ENCODE measurements at regions not wholly inside any gene's neighbourhood (a gene's known extent, or its start where the extent isn't known, plus 50 kb on each side); places are given as distances from the start of the nearest gene placed in this dataset.

- peak overlapping the region in 1 of 2 donors; percentile 71 for H3K27ac ChIP-seq (ENCODE audit: low read depth in 1 of 2, low read length in 1 of 2)
- H3K9me3 ChIP-seq (ENCODE audit: control insufficient read depth in 4 of 4, insufficient read depth in 3 of 4, low read length in 3 of 4), result peaks cover 0 to 6% (median 0%) of the 10 kb centered on the region in 4 donors
- H3K4me3 ChIP-seq, result no peak overlapping the region
- WGBS, 2 donors, result 26% methylated on average over 2 of the region's 2 CpGs
- H3K27me3 ChIP-seq (ENCODE audit: control insufficient read depth in 3 of 3, insufficient read depth in 3 of 3, low read length in 2 of 3), result no peaks in the 10 kb centered on the region
- H3K4me1 ChIP-seq (ENCODE audit: control insufficient read depth in 5 of 5, insufficient read depth in 5 of 5, low read length in 5 of 5), result peaks cover 0 to 8% (median 0%) of the 10 kb centered on the region in 5 donors
- DNase-seq, result peak in 1 of 3 donors; percentile 19
- no peak overlapping the region for H3K9ac ChIP-seq (ENCODE audit: insufficient read depth in 1 of 2, low read length in 2 of 2)
- peak; percentile 58 for ATAC-seq (ENCODE audit: insufficient read depth, low FRiP score)
- no peaks in the 10 kb centered on the region for H3K36me3 ChIP-seq (ENCODE audit: control insufficient read depth in 4 of 4, insufficient read depth in 4 of 4, low read length in 4 of 4)
- TF ChIP-seq, protein P1, sequence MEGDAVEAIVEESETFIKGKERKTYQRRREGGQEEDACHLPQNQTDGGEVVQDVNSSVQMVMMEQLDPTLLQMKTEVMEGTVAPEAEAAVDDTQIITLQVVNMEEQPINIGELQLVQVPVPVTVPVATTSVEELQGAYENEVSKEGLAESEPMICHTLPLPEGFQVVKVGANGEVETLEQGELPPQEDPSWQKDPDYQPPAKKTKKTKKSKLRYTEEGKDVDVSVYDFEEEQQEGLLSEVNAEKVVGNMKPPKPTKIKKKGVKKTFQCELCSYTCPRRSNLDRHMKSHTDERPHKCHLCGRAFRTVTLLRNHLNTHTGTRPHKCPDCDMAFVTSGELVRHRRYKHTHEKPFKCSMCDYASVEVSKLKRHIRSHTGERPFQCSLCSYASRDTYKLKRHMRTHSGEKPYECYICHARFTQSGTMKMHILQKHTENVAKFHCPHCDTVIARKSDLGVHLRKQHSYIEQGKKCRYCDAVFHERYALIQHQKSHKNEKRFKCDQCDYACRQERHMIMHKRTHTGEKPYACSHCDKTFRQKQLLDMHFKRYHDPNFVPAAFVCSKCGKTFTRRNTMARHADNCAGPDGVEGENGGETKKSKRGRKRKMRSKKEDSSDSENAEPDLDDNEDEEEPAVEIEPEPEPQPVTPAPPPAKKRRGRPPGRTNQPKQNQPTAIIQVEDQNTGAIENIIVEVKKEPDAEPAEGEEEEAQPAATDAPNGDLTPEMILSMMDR (IDR thresholded peaks at IDR 0.05; ENCODE audit: control extremely low read depth, extremely low read depth), result no peak
Observed at GRCh38 chr2:100752628-100753333, 67.2 kb upstream of the NPAS2 start.

GRCh38 chr2:100753444-100753843 lies 66.5 kb upstream of the NPAS2 start:
- H3K9ac ChIP-seq (ENCODE audit: insufficient read depth in 1 of 2, low read length in 2 of 2), result no peak overlapping the region
- peaks cover 0 to 6% (median 0%) of the 10 kb centered on the region in 4 donors for H3K9me3 ChIP-seq (ENCODE audit: control insufficient read depth in 4 of 4, insufficient read depth in 3 of 4, low read length in 3 of 4)
- DNase-seq (no peak), ATAC-seq (ENCODE audit: insufficient read depth, low FRiP score) (no peak)
- H3K4me3 ChIP-seq, result no peak overlapping the region
- H3K36me3 ChIP-seq (ENCODE audit: control insufficient read depth in 4 of 4, insufficient read depth in 4 of 4, low read length in 4 of 4), result no peaks in the 10 kb centered on the region
- H3K27me3 ChIP-seq (ENCODE audit: control insufficient read depth in 3 of 3, insufficient read depth in 3 of 3, low read length in 2 of 3), result no peaks in the 10 kb centered on the region
- H3K27ac ChIP-seq (ENCODE audit: low read depth in 1 of 2, low read length in 1 of 2), result peak overlapping the region in 1 of 2 donors; percentile 71
- WGBS, 2 donors, result 80 to 87% methylated on average over 4 of the region's 4 CpGs
- TF ChIP-seq, protein P1 (IDR thresholded peaks at IDR 0.05; ENCODE audit: control extremely low read depth, extremely low read depth), result no peak
- H3K4me1 ChIP-seq (ENCODE audit: control insufficient read depth in 5 of 5, insufficient read depth in 5 of 5, low read length in 5 of 5), result peaks cover 0 to 8% (median 0%) of the 10 kb centered on the region in 5 donors

DNA sequence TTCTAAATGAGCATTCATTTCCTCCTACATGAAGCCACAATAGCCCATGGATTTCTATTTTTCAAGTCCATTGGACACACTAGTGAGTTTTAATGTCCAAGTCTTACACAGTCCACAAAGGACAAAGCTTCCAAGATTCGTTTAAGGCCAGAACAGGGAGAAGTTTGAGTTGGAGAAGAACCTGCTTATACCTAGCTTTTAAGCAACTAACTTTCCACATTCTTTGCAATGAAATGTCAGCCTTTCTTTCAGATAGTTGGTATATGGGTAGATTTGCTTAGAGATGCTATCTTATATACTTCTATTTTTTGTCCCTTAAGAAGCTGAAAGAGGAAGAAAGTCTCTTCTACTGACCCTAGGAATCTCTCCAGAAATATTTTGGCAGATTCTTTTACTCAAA lies 66.1 kb upstream of the NPAS2 start:
- no peak for ATAC-seq (ENCODE audit: insufficient read depth, low FRiP score)

More for the DNA sequence above, 66.1 kb upstream of the NPAS2 start:
- WGBS, 2 donors, result 72 to 88% methylated on average over 1 of the region's 1 CpG
- TF ChIP-seq, protein P1 (IDR thresholded peaks at IDR 0.05; ENCODE audit: control extremely low read depth, extremely low read depth), result no peak
- no peak overlapping the region for H3K4me3 ChIP-seq
- no peak overlapping the region for H3K27ac ChIP-seq (ENCODE audit: low read depth in 1 of 2, low read length in 1 of 2)
- no peak overlapping the region for H3K9ac ChIP-seq (ENCODE audit: insufficient read depth in 1 of 2, low read length in 2 of 2)
- peaks cover 0 to 8% (median 0%) of the 10 kb centered on the region in 5 donors for H3K4me1 ChIP-seq (ENCODE audit: control insufficient read depth in 5 of 5, insufficient read depth in 5 of 5, low read length in 5 of 5)
- H3K27me3 ChIP-seq (ENCODE audit: control insufficient read depth in 3 of 3, insufficient read depth in 3 of 3, low read length in 2 of 3), result no peaks in the 10 kb centered on the region
- H3K9me3 ChIP-seq (ENCODE audit: control insufficient read depth in 4 of 4, insufficient read depth in 3 of 4, low read length in 3 of 4), result peaks cover 0 to 6% (median 0%) of the 10 kb centered on the region in 4 donors
- DNase-seq, result no peak
- H3K36me3 ChIP-seq (ENCODE audit: control insufficient read depth in 4 of 4, insufficient read depth in 4 of 4, low read length in 4 of 4), result no peaks in the 10 kb centered on the region

Data from lung (tissue), 11 donors.